Keratinocyte (primary cell): ENCODE measurements at regions not wholly inside any gene's neighbourhood (a gene's known extent, or its start where the extent isn't known, plus 50 kb on each side); places are given as distances from the start of the nearest gene placed in this dataset.

ENCODE experiments used
- CTCF ChIP-seq, 3 experiments: IDR thresholded peaks in 1 of 3; conservative IDR thresholded peaks in 1 of 3; optimal IDR thresholded peaks in 1 of 3; 2 replicates in 2 of 3; 3 replicates in 1 of 3; pipeline versions ENCODE3 to v1.5.1; 2011; ENCODE audit warnings: low read length in 3 of 3, mild to moderate bottlenecking in 3 of 3, moderate library complexity in 2 of 3, control low read depth in 1 of 3, inconsistent platforms in 1 of 3; ENCODE audit not compliant: insufficient read depth in 2 of 3; ENCODE audit errors: extremely low read depth in 1 of 3
- EZH2 ChIP-seq: IDR thresholded peaks from one replicate; pipeline ENCODE4 v1.6.1; 2012; ENCODE audit warnings: inconsistent platforms, mild to moderate bottlenecking, low read length, moderate library complexity

- no peak for TF ChIP-seq CTCF (optimal IDR thresholded peaks at IDR 0.05 in 1 of 3, IDR thresholded peaks at IDR 0.05 in 1 of 3, conservative IDR thresholded peaks at IDR 0.05 in 1 of 3; ENCODE audit: extremely low read depth in 1 of 3, insufficient read depth in 2 of 3, low read length in 3 of 3)
- no peak for TF ChIP-seq EZH2
Measured at GRCh38 chr10:3551761-3552160, 233.2 kb downstream of the KLF6 start.
